NT2/D1 (cell line): ENCODE measurements at regions not wholly inside any gene's neighbourhood (a gene's known extent, or its start where the extent isn't known, plus 50 kb on each side); places are given as distances from the start of the nearest gene placed in this dataset.

Experiments
- YY1 ChIP-seq: IDR thresholded peaks from 2 replicates; pipeline ENCODE4 v1.6.1; 2011; ENCODE audit not compliant: insufficient read length, insufficient read depth
- ZNF274 ChIP-seq: IDR thresholded peaks from 2 replicates; pipeline ENCODE4 v1.6.1; 2011; ENCODE audit warnings: mild to moderate bottlenecking, low read depth, low read length

GRCh38 chr20:19143890-19144289 is 68.6 kb upstream of the SLC24A3 start:
- no peak for TF ChIP-seq ZNF274
- TF ChIP-seq YY1 = no peak
